HPDE6-E6E7 (cell line): ENCODE measurements at regions not wholly inside any gene's neighbourhood (a gene's known extent, or its start where the extent isn't known, plus 50 kb on each side); places are given as distances from the start of the nearest gene placed in this dataset.
"Not testable (repeated sequence)": the region's sequence is repeated elsewhere in the genome, so short reads cannot be mapped to it uniquely, and the experiment has no call there.

Experiments used
- DNase-seq: peaks from one replicate; pipeline ENCODE4 v3.0.0; 2011; ENCODE audit warnings: missing footprints; ENCODE audit errors: extremely low spot score

DNA sequence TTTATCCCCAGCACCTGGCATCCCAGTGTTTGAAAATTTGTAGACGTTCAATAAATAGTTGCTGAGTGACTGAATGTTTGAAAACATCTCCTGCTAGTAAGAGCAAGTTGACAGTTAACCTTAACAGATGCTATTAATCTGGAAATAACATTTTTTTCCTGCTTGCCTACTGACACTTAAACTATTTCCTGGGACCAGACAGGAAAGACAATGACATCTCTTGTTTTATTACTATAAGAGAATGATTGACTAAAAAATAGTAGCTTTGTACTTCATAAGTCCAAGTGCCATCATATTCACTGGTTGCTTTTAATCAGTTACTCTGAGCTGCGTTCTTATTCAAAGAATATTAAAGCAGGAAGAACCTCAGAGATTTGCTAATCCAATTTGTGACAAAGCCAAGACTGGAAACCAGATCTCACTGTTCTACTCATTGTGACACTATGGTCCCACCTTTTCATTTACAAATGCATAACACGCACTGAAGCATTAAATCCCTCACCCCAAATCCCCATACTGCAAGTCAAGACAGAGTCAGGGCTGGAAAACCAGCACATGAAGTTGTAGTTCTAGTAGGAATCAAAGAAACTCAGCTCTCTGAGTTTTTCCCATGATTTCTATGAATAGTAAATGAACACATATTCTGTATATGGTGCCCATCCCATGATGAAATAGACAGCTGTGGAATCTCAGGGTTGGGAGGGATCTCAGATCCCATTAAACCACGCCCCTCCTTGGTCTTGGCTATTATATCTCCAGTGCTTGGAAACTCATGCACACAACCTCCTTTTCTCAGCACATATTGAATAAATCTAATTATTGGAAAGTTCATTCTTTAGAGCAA is 212.7 kb upstream of the P2RY1 start:
- DNase-seq = no peak

DNA sequence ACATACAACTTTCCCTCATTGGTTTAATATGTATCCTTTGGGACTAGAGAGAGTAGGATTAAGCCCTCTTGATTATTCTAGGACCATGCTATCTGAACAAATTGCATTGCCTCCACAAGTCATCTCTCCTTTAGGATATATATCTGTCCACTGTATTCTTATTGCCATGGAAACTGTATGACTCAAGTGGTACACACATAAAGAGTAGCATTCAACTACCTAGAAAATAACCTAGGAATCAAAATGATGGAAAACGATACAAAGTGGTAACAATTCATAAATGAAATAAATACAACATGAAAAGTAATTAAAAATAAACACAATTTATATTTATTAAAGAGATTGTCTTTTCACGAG is 212.1 kb upstream of the P2RY1 start:
- DNase-seq = no peak

DNA sequence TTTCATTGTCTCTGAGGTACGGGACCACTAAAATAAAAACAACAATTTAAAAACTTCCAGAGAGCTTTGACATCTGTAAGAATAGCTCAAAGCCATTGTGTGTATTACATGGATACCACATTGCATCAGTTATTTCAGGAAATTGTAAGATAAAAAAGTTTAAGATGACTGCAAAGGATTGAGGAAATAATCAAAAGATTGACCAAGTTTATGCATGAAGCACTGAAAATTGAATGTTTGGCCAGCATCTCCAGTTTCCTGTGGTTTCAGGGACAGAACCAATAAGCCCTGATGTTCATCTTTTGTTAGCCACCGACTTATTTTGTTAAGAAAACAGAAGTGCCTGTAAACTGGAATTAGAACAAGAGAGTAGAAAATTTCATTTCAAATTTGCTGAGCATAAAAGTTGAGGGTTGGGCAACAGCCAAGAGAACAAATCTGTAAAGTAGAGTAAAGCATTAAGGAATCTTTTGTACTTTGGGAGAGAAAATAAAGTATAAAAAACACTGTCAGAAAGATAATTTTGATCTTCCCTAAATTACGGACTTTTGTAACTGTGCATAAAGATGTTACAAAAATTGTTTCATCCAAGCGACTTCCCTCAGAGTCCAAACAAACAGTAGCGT is 211.5 kb upstream of the P2RY1 start:
- no peak for DNase-seq

DNA sequence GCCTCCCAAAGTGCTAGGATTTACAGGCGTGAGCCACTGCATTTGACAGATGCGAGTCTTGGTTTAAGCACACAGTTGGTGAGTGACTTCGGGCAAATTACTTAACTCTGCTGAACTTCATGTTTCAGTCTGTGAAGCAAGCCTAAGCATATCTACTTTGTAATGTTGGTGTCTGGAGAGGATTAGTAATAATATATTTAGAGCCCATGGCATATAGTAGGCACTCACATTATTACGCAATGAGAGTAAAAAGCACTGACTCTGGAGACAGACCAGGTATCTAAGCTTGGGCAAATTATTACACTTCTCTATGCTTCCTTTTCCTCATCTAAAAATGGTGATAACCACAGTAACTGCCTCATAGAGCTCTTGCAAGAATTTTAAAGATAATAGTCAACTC is 208.7 kb upstream of the P2RY1 start:
- no peak for DNase-seq

DNA sequence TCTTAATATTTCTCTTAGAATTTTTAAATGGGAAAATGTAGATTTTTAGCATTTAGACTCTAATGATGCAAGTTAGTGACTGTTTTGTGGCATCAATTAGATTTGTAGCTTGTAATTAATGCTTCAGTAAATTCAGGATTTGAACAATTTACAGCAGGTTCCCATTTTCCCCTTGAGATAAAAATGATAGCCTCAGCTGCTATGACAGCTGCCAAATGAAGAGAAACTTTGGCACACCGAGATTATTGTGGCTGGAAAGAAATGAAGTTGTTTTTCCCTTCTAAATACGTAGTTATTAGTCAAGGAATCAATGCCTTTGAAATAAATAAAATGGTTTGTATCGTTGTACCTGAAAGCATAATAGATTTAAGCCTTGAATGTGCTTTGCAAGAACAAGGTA is 206.4 kb upstream of the P2RY1 start:
- DNase-seq = no peak

DNA sequence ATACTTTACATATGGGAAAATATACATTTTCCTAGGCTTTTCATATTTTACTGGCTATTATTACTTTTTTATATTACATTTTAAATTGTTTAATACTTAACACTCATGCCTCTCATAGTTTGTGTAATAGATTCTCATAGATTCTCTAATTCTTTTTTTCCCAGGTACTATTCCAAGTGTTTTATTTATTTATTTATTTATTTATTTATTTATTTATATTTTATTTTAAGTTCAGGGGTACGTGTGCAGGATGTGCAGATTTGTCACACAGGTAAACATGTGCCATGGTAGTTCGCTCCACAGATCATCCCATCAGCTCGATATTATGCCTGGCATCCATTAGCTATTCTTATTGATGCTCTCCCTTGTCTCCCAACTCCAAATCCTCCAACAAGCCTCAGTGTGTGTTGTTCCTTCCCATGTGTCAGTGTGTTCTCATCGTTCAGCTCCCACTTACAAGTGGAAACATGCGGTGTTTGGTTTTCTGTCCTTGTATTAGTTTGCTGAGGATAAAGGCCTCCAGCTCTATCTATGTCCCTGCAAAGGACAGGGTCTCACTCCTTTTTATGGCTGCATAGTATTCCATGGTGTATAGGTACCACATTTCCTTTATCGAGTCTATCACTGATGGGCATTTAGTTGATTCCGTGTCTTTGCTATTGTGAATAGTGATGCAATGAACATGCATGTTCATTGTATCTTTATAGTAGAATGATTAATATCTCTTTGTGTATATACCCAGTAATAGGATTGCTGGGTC is 205.4 kb upstream of the P2RY1 start:
- DNase-seq = no peak

DNA sequence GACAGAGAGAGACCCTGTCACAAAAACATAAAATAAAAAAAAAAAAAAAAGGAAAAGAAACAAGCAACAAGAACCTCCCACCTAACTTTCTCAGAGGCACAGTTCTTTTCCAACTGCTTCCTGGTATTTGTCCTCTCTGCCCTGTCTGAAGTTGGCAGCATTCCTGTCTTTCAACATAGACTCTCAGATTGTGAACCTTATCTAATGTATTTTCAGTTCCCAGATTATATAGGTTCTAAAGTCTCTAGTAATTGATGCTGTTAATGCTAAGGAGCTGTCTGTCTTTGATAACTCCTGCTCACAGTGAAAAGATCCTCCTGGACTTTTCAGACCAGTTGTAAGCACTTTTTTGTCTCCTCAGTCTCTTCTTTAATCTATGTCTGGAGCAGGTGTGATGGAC is 199.5 kb upstream of the P2RY1 start:
- DNase-seq = no peak

DNA sequence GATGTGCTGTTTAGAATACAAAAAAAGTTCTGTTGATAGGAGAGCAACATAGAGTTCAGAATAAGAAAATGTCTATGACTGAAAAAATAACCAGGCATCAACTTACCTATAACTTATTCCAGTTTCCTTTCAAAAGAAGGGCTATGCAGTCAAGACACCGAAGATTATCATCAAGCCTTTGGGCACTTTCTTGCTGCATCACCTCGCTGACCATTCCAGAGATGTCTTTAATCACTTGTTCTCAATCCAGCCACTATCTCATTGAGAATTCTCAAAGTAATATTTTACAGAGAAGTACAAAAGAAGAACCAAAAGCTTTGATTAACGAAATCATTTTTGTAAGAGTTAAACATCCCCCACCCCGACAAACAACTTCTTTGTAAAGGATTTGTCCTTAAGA is 198.3 kb upstream of the P2RY1 start:
- no peak for DNase-seq

DNA sequence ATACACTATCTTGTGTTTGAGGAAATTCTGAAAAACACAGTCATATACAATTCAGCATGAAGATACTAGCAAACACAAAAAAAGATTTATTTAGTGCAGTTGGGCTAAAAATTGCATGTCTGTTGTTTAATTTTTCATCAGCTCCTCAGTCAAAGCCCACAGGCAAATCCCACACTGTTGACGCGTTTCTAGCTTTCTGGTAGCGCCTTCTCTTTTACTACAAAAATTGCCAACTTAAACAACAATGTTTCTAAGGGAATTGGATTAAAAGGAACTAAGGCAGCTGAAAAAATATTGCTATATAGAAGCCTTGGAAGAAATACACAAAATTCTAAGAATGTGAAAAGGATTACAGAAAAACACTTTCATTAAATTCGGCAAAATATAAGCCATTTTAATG is 196.7 kb upstream of the P2RY1 start:
- DNase-seq = no peak

DNA sequence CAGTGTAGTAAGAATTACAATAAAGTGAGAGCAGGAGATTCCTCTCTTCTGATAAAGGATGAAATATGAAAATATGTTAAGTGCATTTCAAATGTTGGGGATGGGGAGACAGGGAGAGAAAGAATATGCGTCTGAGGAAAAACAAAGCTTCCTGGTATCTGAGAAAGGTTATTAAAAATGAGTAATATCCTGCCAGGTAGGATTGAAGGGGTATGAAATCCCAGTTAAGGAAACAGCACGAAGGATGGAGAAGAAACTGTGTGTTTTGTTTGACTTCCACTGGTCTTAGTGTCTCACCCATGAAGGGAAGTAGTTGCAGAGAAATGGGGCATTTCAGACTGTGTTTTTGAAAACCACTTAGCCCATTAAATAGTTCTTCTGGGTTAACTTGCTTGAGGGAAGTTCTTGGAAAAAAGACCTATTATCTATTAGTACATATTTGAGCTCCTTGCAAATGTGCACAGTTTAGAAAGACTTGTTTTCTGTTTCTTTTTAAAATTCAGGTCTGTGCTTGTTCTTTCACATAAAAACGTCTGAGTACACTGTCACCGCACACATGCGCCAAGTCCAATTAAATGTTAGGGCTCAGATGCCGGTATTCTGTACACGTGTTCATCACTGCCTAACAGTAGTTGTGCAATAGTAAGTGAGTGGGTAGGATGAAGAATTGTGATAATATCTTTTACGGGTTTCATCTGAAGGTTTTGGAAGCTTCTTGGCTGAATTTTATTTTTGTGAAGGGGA is 196.1 kb upstream of the P2RY1 start:
- peak; percentile 25 for DNase-seq

DNA sequence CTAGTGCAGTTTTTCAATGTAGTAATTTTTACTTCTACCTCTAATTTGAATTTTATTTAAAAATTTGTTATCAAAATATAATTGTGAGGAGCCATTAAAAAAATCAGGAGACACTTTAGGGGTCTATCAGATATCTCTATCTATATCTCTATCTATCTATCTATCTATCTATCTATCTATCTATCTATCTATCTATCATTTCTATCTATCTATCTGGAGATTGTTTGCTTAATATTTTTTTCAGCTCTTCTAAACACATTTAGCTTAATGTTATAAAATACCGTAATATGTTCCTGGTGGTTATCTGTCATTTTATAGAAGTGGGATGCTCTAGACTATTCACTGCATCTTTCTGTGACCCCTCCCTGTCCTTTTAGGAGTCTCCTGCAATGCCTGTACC is 193.7 kb upstream of the P2RY1 start:
- DNase-seq = no peak

DNA sequence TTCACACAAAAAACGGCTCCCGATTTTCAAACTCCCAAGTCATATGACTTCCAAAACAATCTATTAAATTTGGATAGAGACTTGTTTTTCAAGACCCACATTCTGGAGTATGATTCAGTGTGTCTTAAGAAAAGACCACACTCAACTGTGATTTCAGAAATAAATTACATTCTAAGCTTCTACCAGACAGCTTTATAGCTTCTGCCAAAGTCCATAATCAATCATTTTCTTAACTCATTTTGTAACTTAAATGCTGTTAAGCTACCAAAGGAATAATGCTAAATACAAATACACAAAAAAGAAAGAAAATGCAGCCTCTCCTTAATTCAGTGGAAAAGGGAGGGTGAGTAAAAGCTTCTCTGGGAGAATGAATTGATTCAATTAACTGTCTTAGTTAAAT is 192.3 kb upstream of the P2RY1 start:
- no peak for DNase-seq

DNA sequence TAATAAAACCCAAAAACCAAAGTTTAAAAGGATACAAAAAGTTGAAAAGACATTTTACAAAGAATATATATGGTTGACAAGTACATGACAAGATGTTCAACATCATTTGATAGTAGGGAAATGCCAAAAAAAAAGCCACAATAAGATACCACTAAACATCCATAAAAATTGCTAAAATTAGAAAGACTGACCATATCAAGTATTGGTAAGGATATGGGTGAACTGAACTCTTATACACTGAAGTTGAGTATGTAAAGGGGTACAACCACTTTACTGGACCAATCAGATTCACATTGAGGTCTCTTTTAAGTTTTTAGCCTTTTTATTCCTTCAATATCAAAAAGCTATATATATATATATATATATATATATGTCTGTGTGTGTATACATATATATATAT is 190.5 kb upstream of the P2RY1 start:
- no peak for DNase-seq

DNA sequence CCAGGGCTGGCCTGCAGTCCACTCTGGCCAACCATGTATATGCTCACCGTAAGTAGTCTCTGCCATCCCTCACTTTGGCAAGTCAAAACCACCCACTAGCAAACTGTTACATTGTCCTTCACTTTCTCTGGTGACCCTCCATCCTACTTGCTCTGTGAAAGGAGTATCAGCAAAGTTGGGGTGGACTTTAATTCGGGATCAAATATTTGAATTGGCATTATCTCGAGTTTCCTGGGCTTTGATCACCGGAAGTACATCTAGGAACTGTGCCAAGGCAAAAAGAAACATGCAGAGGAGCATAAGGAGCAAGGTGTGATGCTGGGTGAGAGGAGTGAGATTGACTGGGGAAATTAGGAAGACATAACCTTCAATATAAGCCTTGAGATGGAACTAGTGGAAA is 188.9 kb upstream of the P2RY1 start:
- no peak for DNase-seq

DNA sequence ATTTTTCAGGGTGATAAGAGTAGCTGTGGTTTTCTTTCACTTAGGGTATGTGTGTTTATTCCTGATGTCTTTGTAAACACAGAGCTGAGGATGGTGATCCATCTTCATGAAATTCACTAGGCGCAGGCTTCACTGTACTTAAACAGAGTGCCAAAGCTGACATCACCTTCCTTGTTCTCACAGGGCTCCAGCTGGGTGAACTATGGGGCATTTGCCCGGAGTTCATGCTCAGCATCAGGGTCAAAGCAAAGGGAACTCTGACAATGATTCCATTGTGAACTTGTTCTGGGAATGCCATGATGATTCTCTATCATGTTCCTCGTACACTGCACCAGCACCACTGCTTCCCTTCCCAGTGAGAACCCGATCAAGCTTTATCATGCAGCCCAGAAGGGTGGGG is 184.8 kb upstream of the P2RY1 start:
- DNase-seq = no peak

DNA sequence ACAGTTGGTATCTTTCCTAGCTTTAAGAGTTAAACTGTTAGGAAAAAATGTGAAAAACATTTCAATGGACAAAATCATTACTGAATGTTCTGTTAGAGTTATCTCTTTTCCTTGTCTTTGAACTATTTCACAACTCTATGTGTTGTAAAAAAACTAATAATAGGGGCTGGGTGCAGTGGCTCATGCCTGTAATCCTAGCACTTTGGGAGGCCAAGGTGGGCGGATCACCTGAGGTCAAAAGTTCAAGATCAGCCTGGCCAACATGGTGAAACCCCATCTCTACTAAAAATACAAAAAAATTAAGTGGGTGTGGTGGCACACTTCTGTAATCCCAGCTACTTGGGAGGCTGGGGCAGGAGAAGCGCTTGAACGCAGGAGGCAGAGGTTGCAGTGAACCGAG is 184.0 kb upstream of the P2RY1 start:
- DNase-seq = not testable (repeated sequence)

DNA sequence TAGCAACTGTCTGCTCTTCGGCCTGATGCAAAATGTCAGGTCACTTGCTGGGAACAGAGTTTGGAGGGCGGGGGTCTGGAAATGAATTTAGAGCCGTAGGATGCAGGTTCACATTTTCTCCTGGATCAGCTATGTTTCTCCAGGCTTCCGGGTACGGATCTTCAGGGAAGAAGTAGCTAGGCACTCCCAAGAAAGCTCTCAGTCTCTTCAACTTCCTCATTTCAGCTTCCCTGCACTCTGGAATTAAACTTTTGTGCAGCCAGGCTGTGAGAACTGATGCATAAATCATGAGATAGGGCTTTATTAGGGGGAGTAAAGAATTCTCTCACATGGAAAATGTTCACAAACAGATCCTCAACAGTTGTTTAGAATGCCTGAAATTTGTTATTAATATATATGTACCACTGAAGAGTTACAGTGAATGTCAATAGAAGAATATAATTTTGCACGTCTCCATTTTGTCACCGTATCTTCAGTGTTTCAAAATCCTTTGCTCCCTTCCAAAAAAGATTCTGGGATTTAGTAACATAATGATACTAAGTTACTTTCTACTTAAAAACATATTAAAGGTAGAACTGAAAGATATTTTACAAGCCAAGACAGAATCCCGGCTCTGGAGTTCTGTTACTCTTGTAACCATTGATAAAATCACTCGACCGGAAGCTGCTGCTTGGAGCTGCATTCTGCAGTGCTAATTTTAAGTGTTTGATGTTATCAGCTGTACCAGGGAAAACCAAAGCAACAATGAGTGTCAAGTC is 178.5 kb upstream of the P2RY1 start:
- DNase-seq = no peak

DNA sequence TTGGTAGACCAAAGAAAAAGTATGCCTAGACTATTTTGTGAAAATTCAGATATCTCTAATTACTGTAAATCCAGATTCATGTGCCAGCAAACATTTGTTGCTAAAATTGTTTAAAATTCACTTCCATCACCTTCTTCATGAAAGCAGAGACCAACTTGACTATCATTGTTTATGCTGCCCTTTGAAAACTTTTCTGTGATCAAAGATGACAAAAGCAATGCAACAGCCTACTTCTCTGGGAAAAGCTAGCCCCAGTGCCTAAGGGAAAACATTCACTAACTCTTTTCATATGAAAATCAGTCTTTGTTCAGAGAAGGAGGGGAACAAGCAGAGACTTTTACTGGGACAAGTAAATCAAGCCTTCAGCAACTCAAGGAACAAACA is 178.0 kb upstream of the P2RY1 start:
- no peak for DNase-seq

DNA sequence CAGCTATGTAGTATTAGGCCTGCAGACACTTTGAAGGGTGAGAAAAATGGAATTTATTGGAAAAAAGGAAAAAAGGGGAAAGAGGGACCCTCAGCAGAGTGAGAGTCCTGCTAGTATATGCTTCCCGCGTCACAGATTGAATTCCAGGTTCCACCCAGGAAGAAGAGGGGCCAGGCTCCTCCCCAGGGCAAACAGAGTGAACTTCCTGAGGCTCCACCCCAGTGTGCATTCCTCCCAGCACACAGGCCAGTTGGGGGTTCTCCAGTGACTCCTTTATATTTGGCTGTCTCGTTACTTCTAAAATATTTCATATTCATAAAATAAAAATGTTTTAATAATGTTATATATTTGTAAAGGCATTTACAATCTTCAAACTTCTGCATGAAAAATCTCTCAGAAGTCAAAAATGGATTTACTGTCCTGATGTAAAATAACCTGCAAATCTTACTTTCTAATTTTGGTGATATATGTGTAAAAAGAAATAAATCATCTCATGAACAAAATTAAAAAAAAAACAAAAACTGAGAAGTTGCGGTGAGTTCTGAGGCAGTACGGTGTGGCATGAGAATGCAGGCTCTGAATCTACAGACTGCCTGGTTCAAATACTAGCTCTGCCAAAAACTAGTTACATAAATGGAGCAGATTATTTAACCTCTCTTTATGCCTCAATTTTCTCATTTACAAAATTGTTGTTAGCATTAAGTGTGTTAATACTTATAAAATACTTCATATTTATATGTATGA is 175.8 kb upstream of the P2RY1 start:
- no peak for DNase-seq

DNA sequence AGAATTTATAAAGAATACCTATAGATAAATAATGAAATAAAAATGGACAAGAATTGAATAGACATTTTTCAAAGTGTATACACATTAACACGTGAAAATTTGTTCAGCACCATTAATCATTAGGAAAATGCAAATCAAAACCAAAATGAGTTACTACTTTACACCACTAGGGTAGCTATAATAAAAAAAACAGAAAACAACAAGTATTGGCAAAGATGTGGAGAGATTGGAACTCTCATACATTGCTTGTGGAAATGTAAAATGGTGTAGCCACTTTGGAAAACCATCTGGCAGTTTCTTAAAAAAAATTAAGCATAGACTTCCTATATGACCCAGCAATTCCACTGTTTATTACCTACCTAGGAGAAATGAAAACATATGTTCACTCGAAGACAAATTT is 172.8 kb upstream of the P2RY1 start:
- DNase-seq = no peak

DNA sequence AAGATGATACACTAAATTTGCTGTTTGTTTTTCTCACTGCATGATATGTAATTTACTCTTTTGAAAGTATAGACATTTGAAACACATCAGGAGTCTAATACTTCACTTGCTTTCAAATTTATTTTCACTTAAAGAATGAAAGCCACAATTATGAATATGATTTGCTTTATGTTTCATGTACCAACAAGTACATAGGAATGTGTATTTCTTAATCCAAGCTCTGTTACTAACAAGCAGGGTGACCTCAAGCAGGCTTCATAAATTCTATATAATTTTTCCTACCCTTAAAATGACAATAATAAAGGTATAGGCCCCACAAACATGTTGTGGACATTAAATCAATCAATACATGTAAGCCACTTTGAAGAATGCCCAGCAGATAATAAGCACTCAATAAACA is 170.2 kb upstream of the P2RY1 start:
- DNase-seq = no peak
